AG08395 (cell line): ENCODE measurements at regions not wholly inside any gene's neighbourhood (a gene's known extent, or its start where the extent isn't known, plus 50 kb on each side); places are given as distances from the start of the nearest gene placed in this dataset.
"Not testable (repeated sequence)": the region's sequence is repeated elsewhere in the genome, so short reads cannot be mapped to it uniquely, and the experiment has no call there.

Experiments
- DNase-seq: peaks from one replicate; pipeline ENCODE4 v3.0.0; 2012; ENCODE audit warnings: mixed read lengths, low spot score

- no peak for DNase-seq
Observed at GRCh38 chr2:236826606-236827156, 257.1 kb downstream of the ACKR3 start.

GRCh38 chr2:236827997-236828396 is 257.7 kb upstream of the COPS8 start:
- DNase-seq, result no peak

- DNase-seq, result no peak
Observed at GRCh38 chr2:236828820-236829219, 256.9 kb upstream of the COPS8 start.

GRCh38 chr2:236830926-236831325 is 254.8 kb upstream of the COPS8 start:
- no peak for DNase-seq

DNA sequence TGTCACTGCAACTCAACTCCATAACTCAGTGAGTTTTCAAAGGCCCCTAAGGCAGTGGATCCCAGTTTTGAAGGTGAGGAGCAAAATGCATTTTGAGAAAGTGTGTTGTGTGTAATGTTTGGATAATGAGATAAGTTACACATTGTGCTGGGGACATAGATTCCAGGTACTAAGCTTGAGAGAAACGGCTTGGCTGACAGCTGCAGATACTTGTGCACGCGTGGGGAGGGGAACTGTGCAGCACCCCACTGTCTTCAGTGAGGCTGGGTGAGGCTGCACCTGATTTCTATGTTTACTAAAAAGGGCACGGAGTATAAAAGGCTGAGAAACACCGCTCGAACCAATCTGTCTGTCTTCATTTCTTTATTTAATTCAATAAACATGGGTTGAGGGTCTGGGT is 254.0 kb upstream of the COPS8 start:
- no peak for DNase-seq

GRCh38 chr2:236833501-236834073 is 252.1 kb upstream of the COPS8 start:
- no peak for DNase-seq

- DNase-seq, result no peak
Observed at GRCh38 chr2:236834284-236834683, 251.4 kb upstream of the COPS8 start.

- no peak for DNase-seq
Observed at GRCh38 chr2:236835307-236836024, 250.2 kb upstream of the COPS8 start.

DNA sequence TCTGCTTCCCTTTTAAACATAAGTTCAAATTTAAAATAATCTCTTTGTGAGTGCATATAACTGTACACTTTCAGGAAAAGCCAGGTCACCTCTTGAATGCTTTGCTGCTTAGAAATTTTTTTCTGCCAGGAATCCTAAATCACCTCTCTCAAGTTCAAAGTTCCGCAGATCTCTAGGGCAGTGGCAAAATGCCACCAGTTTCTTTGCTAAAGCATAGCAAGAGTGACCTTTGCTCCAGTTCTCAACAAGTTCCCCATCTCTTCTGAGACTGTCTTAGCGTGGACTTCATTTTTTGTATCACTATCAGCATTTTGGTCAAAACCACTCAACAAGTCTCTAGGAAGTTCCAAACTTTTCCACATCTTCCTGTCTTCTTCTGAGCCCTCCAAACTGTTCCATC is 249.7 kb upstream of the COPS8 start:
- not testable (repeated sequence) for DNase-seq

- no peak for DNase-seq
Observed at GRCh38 chr2:236840215-236840614, 245.5 kb upstream of the COPS8 start.

DNA sequence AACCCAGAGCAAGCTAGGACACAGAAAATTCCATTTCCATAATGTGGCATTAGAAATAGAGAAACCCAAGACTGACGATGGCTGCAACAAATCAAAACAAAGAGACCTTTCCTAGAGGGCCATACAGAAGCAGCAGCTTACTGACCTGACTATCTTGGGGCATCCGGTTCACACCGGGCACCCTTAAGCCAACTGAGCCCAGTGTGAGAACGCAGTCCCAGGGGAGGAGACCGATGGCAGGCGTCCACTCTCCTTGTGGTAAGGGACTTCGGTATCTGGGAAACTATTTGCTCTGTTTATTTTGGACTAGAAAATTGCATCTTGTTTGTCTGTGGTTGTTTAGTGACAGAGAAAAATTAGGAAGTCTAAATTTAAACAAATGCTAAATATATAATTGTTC is 244.8 kb upstream of the COPS8 start:
- peak; percentile 18 for DNase-seq

- no peak for DNase-seq
Observed at GRCh38 chr2:236841389-236841788, 244.3 kb upstream of the COPS8 start.

DNA sequence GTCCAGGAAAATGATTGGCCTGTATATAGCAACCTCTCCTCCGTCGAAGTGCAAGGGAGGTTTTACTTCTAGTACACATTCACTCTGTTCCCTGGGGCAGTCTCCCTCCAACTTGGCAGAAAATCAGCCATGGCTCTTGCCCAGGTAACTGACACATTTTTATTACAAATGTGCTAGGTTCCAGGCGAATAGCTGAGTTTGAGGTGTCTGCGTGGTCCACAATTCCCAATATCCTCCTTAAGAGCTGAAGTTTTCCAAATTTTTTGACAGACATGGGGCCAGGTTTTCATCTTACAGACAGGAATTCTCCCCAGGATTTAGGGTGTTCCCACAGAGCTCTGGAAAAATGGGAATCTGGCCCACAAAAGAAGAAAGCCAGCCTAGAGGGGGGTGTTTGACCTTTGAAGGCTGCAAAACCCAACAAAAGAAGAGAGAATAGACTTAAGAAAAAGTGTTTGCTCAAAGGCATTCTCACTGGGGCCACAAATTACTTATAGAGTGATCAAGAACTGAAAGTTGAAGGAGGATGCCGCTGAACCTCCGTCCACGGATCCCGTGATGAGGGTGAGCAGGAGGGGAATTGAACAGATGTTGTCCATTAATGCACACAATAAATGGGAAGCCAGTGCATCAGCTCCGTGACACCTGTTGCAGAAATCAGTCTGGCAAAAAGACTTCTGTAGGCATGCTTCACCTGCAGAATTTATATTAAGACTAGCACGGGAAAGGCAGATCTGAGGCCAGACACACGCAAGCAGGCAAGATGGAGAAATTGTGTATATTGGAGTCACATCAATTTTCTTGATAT is 242.3 kb upstream of the COPS8 start:
- no peak for DNase-seq

GRCh38 chr2:236844711-236845110 is 241.0 kb upstream of the COPS8 start:
- DNase-seq, result no peak

DNA sequence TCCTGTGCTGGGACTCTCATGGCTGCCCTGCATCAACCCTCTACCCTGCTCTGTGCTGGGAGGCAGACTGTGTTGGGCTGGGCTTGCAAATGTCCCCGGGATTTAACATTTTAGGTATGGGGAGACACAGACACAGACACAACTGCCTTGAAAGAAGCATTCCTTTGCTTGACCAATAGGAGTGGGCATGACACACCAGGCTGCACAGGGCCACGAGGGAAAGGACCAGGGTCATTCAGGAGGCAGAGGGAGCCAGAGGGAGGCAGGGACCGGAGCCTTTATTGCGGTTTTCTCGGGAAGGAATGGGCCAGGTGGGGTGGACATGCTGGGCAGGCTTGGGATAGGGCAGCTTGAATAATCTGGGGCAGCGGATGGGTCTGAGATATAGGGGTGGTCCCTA is 238.7 kb upstream of the COPS8 start:
- DNase-seq, result no peak

DNA sequence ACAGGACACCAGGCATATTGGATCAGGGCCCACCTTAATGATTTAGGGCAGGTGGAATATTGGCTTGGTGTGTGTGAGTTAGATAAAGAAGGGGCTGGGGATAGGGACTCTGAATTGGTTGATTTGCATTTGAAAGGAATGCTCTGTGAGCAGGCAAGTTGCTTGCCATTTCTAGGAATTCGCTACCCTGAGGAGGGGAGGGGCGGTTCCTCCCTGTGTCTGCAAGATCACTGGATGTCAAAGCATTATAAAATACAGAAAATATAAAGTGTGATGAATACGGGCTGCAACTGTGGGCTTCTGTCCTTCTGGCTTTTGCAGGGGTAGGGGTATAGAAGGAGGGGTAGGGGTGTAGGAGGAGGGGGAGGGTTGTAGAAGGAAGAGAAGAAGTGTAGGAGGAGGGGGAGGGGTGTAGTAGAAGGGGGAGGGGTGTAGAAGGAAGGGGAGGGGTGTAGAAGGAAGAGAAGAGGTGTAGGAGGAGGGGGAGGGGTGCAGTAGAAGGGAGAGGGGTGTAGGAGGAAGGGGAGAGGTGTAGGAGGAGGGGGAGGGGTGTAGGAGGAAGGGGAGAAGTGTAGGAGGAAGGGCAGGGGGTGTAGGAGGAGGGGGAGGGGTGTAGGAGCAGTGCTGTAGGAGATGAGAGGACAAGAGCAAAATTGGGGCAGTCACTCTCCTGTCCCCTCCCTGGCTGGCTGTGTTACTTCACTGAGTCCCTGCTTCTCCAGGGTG is 238.0 kb upstream of the COPS8 start:
- no peak for DNase-seq

- no peak for DNase-seq
Observed at GRCh38 chr2:236848501-236848900, 237.2 kb upstream of the COPS8 start.

- no peak for DNase-seq
Observed at GRCh38 chr2:236849508-236849907, 236.2 kb upstream of the COPS8 start.

DNA sequence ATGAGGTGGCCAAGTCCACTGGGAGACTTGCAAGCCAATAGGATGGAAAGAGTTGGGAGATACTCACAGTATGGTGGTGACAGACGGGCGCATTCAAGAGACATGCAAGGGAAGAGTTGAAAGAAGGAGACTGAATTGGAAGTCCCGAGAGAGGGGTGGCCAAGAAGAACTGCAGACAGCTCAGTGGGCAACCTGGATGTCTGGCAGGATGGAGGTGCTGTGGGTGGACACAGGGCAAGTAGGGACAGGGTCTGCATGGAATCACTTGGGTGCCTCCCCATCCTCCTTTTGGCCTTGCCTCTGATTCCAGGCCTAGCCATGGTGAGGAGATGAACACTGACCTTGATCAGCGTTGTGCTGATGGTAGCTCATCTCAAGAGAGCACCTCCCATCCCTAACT is 235.7 kb upstream of the COPS8 start:
- DNase-seq, result no peak

- no peak for DNase-seq
Observed at GRCh38 chr2:236851187-236851586, 234.5 kb upstream of the COPS8 start.

DNA sequence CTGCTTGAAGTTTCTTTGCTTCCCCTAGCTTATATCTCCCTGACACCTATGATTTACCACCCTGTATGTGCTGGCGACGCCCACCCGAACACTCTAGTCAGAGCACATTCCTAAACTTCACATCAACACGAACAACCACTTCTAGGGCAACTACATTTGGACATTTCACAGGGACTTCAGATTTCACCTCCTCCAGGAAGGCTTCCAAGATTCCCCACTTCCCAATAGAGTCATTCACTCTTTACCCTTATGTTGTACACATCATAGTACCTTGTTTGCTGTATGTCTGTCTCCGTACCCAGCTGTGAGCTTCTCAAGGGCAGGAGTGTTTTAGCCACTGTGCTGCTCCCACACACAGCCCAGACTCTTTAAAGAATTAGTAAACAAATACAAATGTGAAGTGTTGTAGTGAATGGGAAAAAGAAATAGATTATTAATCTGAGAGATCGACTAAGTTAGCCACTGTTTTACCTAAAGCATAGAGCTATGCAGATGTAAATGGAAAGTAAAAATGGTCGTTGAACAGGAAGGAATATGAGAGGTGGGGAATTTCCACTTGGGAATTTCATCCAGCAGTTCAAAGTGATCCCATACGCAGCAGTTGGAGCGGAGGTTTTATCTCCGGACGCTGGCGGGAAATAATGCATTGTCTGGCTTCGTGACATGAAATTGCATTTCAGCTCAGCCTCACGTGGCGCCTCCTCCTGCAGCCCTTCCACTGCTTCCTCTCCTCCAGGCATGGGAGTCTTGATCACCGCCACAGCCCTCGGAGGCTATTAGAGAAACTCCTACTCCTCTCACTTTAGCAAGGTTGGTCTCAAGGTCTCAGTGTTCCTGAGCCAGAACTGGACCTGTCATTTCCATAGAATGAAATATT is 233.4 kb upstream of the COPS8 start:
- DNase-seq, result no peak
